Sigmoid colon (tissue), 6 donors: ENCODE measurements at regions not wholly inside any gene's neighbourhood (a gene's known extent, or its start where the extent isn't known, plus 50 kb on each side); places are given as distances from the start of the nearest gene placed in this dataset.

Experiments used
- DNase-seq: peaks from one replicate; pipeline ENCODE4 v3.0.0-alpha.2; 2019
- H3K27ac ChIP-seq, 4 donors: fragments of 200-600 bp; sonication (generic); one replicate each; pipeline ENCODE4 v1.5.1; 2016 to 2019; ENCODE audit warnings: mild to moderate bottlenecking in 1 of 4
- H3K27me3 ChIP-seq, 3 donors: fragments of 200-600 bp; sonication (generic); one replicate each; pipeline ENCODE4 v1.5.1; 2019; ENCODE audit warnings: mild to moderate bottlenecking in 1 of 3
- H3K36me3 ChIP-seq, 4 donors: fragments of 200-600 bp; sonication (generic); one replicate each; pipeline ENCODE4 v1.5.1; 2016 to 2019
- H3K4me1 ChIP-seq, 4 donors: fragments of 200-600 bp; sonication (generic); one replicate each; pipeline ENCODE4 v1.5.1; 2017 to 2019
- H3K4me3 ChIP-seq, 4 donors: fragments of 200-600 bp; sonication (generic); one replicate each; pipeline ENCODE4 v1.5.1; 2017 to 2019; ENCODE audit warnings: mild to moderate bottlenecking in 2 of 4, moderate library complexity in 1 of 4
- H3K9me3 ChIP-seq, 4 donors: fragments of 200-600 bp in 3 of 4; sonication (generic) in 3 of 4; one replicate each; pipeline versions ENCODE4 v1.5.1 to v1.6.1; 2013 to 2019
- CTCF ChIP-seq, 4 experiments: fragments of 450-650 bp in 3 of 4; fragments of 200-600 bp in 1 of 4; IDR thresholded peaks; one replicate each; pipeline ENCODE4 v1.5.1; 2016 to 2019; ENCODE audit warnings: antibody characterized with exemption in 4 of 4, mild to moderate bottlenecking in 3 of 4, moderate library complexity in 2 of 4
- EP300 ChIP-seq, 4 donors: sonication (generic); formaldehyde crosslinking; IDR thresholded peaks; one replicate each; pipeline ENCODE4 v1.6.1; 2017; ENCODE audit warnings: antibody characterized with exemption in 4 of 4
- POLR2A ChIP-seq, 2 donors: fragments of 450-650 bp; IDR thresholded peaks; one replicate each; pipeline ENCODE4 v1.6.1; 2016; ENCODE audit warnings: antibody characterized with exemption in 2 of 2, mild to moderate bottlenecking in 2 of 2, moderate library complexity in 2 of 2
- POLR2AphosphoS5 ChIP-seq, 4 donors: sonication (generic); formaldehyde crosslinking; IDR thresholded peaks; one replicate each; pipeline ENCODE4 v1.6.1; 2017; ENCODE audit warnings: antibody characterized with exemption in 4 of 4
- WGBS, 2 donors: extraction: QIAGEN DNeasy Blood & Tissue Kit; methylation state at CpG; one replicate each; pipeline ENCODE4 v1.1.7; 2013; 5-methylcytosine and 5-hydroxymethylcytosine counted together
- intact Hi-C: fragments of 100-400 bp; cut with DNase I; formaldehyde crosslinking; loops from one replicate; pipeline ENCODE4 v1.15.1; 2023
- donor health status: healthy with polysubstance abuse.
- donor health status: healthy.

GRCh38 chr13:63643543-63643942, 2227.9 kb upstream of the PCDH20 start:
- no peaks in the 10 kb centered on the region for H3K36me3 ChIP-seq
- TF ChIP-seq EP300 (IDR thresholded peaks at IDR 0.05) (no peak), POLR2A (IDR thresholded peaks at IDR 0.05) (no peak), POLR2AphosphoS5 (IDR thresholded peaks at IDR 0.05) (no peak), CTCF (IDR thresholded peaks at IDR 0.05) (no peak)
- no peaks in the 10 kb centered on the region for H3K4me1 ChIP-seq
- DNase-seq = no peak
- WGBS, 2 donors = 66 to 80% methylated on average over 1 of the region's 1 CpG
- H3K27ac ChIP-seq = no peak overlapping the region
- no peaks in the 10 kb centered on the region for H3K27me3 ChIP-seq
- no peak overlapping the region for H3K4me3 ChIP-seq
- intact Hi-C loops = no loop called here
- no peaks in the 10 kb centered on the region for H3K9me3 ChIP-seq

GRCh38 chr13:63636316-63636993, 2220.8 kb upstream of the PCDH20 start:
- TF ChIP-seq POLR2A (IDR thresholded peaks at IDR 0.05) (no peak), EP300 (IDR thresholded peaks at IDR 0.05) (no peak), CTCF (IDR thresholded peaks at IDR 0.05) (no peak), POLR2AphosphoS5 (IDR thresholded peaks at IDR 0.05) (no peak)
- Histone ChIP-seq H3K4me1 (no peaks in the 10 kb centered on the region), H3K36me3 (no peaks in the 10 kb centered on the region), H3K9me3 (no peaks in the 10 kb centered on the region), H3K4me3 (peak overlapping the region in 2 of 4 donors; percentile 9 to 28), H3K27ac (no peak overlapping the region), H3K27me3 (no peaks in the 10 kb centered on the region)
- 30 to 54% methylated on average over 6 of the region's 6 CpGs for WGBS, 2 donors
- DNase-seq = no peak
- intact Hi-C loops = no loop called here

- Histone ChIP-seq H3K27ac (no peak overlapping the region), H3K36me3 (no peaks in the 10 kb centered on the region), H3K4me1 (no peaks in the 10 kb centered on the region), H3K27me3 (no peaks in the 10 kb centered on the region), H3K9me3 (no peaks in the 10 kb centered on the region), H3K4me3 (no peak overlapping the region)
- no peak for DNase-seq
- intact Hi-C loops = no loop called here
- WGBS, 2 donors = 56 to 64% methylated on average over 3 of the region's 3 CpGs
- TF ChIP-seq EP300 (IDR thresholded peaks at IDR 0.05) (no peak), POLR2AphosphoS5 (IDR thresholded peaks at IDR 0.05) (no peak), CTCF (IDR thresholded peaks at IDR 0.05) (no peak), POLR2A (IDR thresholded peaks at IDR 0.05) (no peak)
These were observed 2216.7 kb upstream of the PCDH20 start for GRCh38 chr13:63632321-63632720.

GRCh38 chr13:63631006-63631405, 2215.4 kb upstream of the PCDH20 start:
- 76 to 87% methylated on average over 3 of the region's 3 CpGs for WGBS, 2 donors
- Histone ChIP-seq H3K9me3 (no peaks in the 10 kb centered on the region), H3K36me3 (no peaks in the 10 kb centered on the region), H3K27me3 (no peaks in the 10 kb centered on the region), H3K4me3 (no peak overlapping the region), H3K27ac (no peak overlapping the region), H3K4me1 (no peaks in the 10 kb centered on the region)
- intact Hi-C loops = no loop called here
- TF ChIP-seq POLR2AphosphoS5 (IDR thresholded peaks at IDR 0.05) (no peak), POLR2A (IDR thresholded peaks at IDR 0.05) (no peak), EP300 (IDR thresholded peaks at IDR 0.05) (no peak), CTCF (IDR thresholded peaks at IDR 0.05) (no peak)
- DNase-seq = no peak

- TF ChIP-seq POLR2AphosphoS5 (IDR thresholded peaks at IDR 0.05) = no peak
- TF ChIP-seq EP300 (IDR thresholded peaks at IDR 0.05) = no peak
- TF ChIP-seq POLR2A (IDR thresholded peaks at IDR 0.05) = no peak
- no peak for TF ChIP-seq CTCF (IDR thresholded peaks at IDR 0.05)
- intact Hi-C loops = no loop called here
- WGBS, 2 donors = 78 to 81% methylated on average over 2 of the region's 2 CpGs
These were observed 2213.9 kb upstream of the PCDH20 start for GRCh38 chr13:63629591-63629990.

More at GRCh38 chr13:63629591-63629990, 2213.9 kb upstream of the PCDH20 start:
- no peaks in the 10 kb centered on the region for H3K36me3 ChIP-seq
- DNase-seq = no peak
- H3K9me3 ChIP-seq = no peaks in the 10 kb centered on the region
- H3K4me3 ChIP-seq = no peak overlapping the region
- H3K27ac ChIP-seq = no peak overlapping the region
- no peaks in the 10 kb centered on the region for H3K4me1 ChIP-seq
- no peaks in the 10 kb centered on the region for H3K27me3 ChIP-seq
